H1 (cell line): ENCODE measurements at regions not wholly inside any gene's neighbourhood (a gene's known extent, or its start where the extent isn't known, plus 50 kb on each side); places are given as distances from the start of the nearest gene placed in this dataset.

Experiments
- CTCF ChIA-PET: fragments of 300-600 bp; sonication (Branson Sonifier 250); formaldehyde crosslinking; loops from one replicate; lab custom pipeline; 2021; ENCODE audit not compliant: partially characterized antibody; lab: Charles Lee
- POLR2A ChIA-PET: fragments of 300-600 bp; sonication (Branson Sonifier 250); formaldehyde crosslinking; loops from one replicate; lab custom pipeline; 2021; ENCODE audit warnings: inconsistent platforms; ENCODE audit not compliant: partially characterized antibody; lab: Charles Lee
- DNase-seq, 2 experiments: peaks; one replicate each; pipeline versions ENCODE4 v3.0.0 to v3.0.0-alpha.2; 2010 to 2022; ENCODE audit warnings: low spot score in 2 of 2, low read depth in 1 of 2, mixed read lengths in 1 of 2
- FAIRE-seq: peaks from 2 replicates; lab custom pipeline; 2011; peaks lifted over from hg19 to GRCh38; lab: Jason Lieb, UNC
- H2AFZ ChIP-seq: 2 replicates; pipeline ENCODE4 v1.8.1; 2012; ENCODE audit warnings: low read length, inconsistent platforms
- H2AK5ac ChIP-seq: 2 replicates; pipeline ENCODE4 v1.6.1; 2013; ENCODE audit warnings: low read depth, low read length
- H2BK120ac ChIP-seq: replicated peaks from 2 replicates; pipeline ENCODE3; 2013; ENCODE audit warnings: low read depth, low read length, inconsistent platforms
- H2BK12ac ChIP-seq: 2 replicates; pipeline ENCODE4 v1.6.1; 2013; ENCODE audit warnings: low read depth, low read length
- H2BK15ac ChIP-seq: 2 replicates; pipeline ENCODE4 v1.6.1; 2013; ENCODE audit warnings: low read length
- H2BK20ac ChIP-seq: 2 replicates; pipeline ENCODE4 v1.6.1; 2013; ENCODE audit warnings: low read length
- H2BK5ac ChIP-seq: 2 replicates; pipeline ENCODE4 v1.6.1; 2013; ENCODE audit warnings: low read depth, low read length
- H3K14ac ChIP-seq: 2 replicates; pipeline ENCODE4 v1.6.1; 2013; ENCODE audit warnings: inconsistent platforms; ENCODE audit not compliant: insufficient read length
- H3K18ac ChIP-seq: 2 replicates; pipeline ENCODE4 v1.6.1; 2013; ENCODE audit warnings: low read length; ENCODE audit errors: extremely low read depth
- H3K23ac ChIP-seq: 2 replicates; pipeline ENCODE4 v1.6.1; 2013; ENCODE audit warnings: inconsistent platforms; ENCODE audit not compliant: insufficient read length
- H3K23me2 ChIP-seq: 2 replicates; pipeline ENCODE4 v1.6.1; 2013; ENCODE audit warnings: low read depth, low read length
- H3K27ac ChIP-seq: 2 replicates; pipeline ENCODE4 v1.6.1; 2011; ENCODE audit warnings: low read depth, low read length, inconsistent platforms
- H3K27me3 ChIP-seq, 4 experiments: replicated peaks in 1 of 4; 1 replicate in 1 of 4; 2 replicates in 3 of 4; pipeline versions ENCODE4 v1.6.1 to v1.8.1; 2011 to 2013; ENCODE audit warnings: low read length in 3 of 4, mild to moderate bottlenecking in 3 of 4, inconsistent platforms in 2 of 4, mixed read lengths in 2 of 4, moderate library complexity in 1 of 4; ENCODE audit not compliant: control insufficient read depth in 3 of 4, insufficient read depth in 3 of 4; ENCODE audit errors: extremely low read depth in 1 of 4
- H3K36me3 ChIP-seq, 4 experiments: 2 replicates each; pipeline versions ENCODE4 v1.6.1 to v1.8.1; 2011 to 2013; ENCODE audit warnings: mild to moderate bottlenecking in 4 of 4, low read length in 3 of 4, moderate library complexity in 2 of 4, control low read depth in 1 of 4, inconsistent platforms in 1 of 4; ENCODE audit not compliant: insufficient read depth in 4 of 4, control insufficient read depth in 2 of 4
- H3K4ac ChIP-seq: replicated peaks from 2 replicates; pipeline ENCODE3; 2013; ENCODE audit warnings: low read length, low read depth, mixed read lengths, inconsistent platforms; ENCODE audit not compliant: insufficient read length
- H3K4me1 ChIP-seq, 4 experiments: replicated peaks in 1 of 4; 1 replicate in 1 of 4; 2 replicates in 3 of 4; pipeline versions ENCODE4 v1.6.1 to v1.8.1; 2011 to 2013; ENCODE audit warnings: low read length in 3 of 4, inconsistent platforms in 2 of 4, mixed read lengths in 1 of 4; ENCODE audit not compliant: insufficient read depth in 4 of 4, control insufficient read depth in 3 of 4
- H3K4me2 ChIP-seq, 2 experiments: 2 replicates each; pipeline versions ENCODE4 v1.6.1 to v1.8.1; 2011 to 2013; ENCODE audit warnings: low read depth in 2 of 2, low read length in 2 of 2, control low read depth in 1 of 2, inconsistent platforms in 1 of 2, mild to moderate bottlenecking in 1 of 2; ENCODE audit not compliant: insufficient read depth in 1 of 2
- H3K4me3 ChIP-seq, 4 experiments: fragments of 200-600, 300-600 bp in 1 of 4; sonication (generic), shearing (Covaris generic), sonication (Bioruptor Twin) in 1 of 4; 2 replicates each; pipeline versions ENCODE4 v1.5.1 to v1.8.1; 2011 to 2016; ENCODE audit warnings: low read length in 4 of 4, low read depth in 3 of 4, control low read depth in 2 of 4, inconsistent platforms in 2 of 4, mild to moderate bottlenecking in 2 of 4, mixed read lengths in 1 of 4, moderate library complexity in 1 of 4; ENCODE audit not compliant: insufficient read depth in 2 of 4; ENCODE audit errors: extremely low read depth in 1 of 4
- H3K56ac ChIP-seq: replicated peaks from 2 replicates; pipeline ENCODE3; 2013; ENCODE audit warnings: low read depth, mild to moderate bottlenecking, mixed read lengths, low read length, inconsistent platforms; ENCODE audit not compliant: insufficient read length
- H3K79me1 ChIP-seq: 2 replicates; pipeline ENCODE4 v1.6.1; 2013; ENCODE audit warnings: low read depth, low read length, control low read depth
- H3K79me2 ChIP-seq, 2 experiments: 2 replicates each; pipeline versions ENCODE4 v1.6.1 to v1.8.1; 2012 to 2013; ENCODE audit warnings: low read length in 2 of 2, mild to moderate bottlenecking in 2 of 2, inconsistent platforms in 1 of 2; ENCODE audit not compliant: insufficient read depth in 2 of 2, control insufficient read depth in 1 of 2
- H3K9ac ChIP-seq, 4 experiments: replicated peaks in 1 of 4; 1 replicate in 1 of 4; 2 replicates in 3 of 4; pipeline versions ENCODE4 v1.6.1 to v1.8.1; 2011 to 2013; ENCODE audit warnings: low read depth in 3 of 4, low read length in 3 of 4, control low read depth in 2 of 4, mild to moderate bottlenecking in 2 of 4, moderate library complexity in 2 of 4, inconsistent platforms in 1 of 4; ENCODE audit errors: extremely low read depth in 1 of 4
- H3K9me3 ChIP-seq, 2 experiments: 2 replicates each; pipeline versions ENCODE4 v1.6.1 to v1.8.1; 2012 to 2013; ENCODE audit warnings: mild to moderate bottlenecking in 2 of 2, moderate library complexity in 2 of 2, control low read depth in 1 of 2, inconsistent platforms in 1 of 2, low read depth in 1 of 2, low read length in 1 of 2, mixed read lengths in 1 of 2; ENCODE audit not compliant: insufficient read depth in 2 of 2
- H4K20me1 ChIP-seq, 2 experiments: replicated peaks in 1 of 2; 2 replicates each; pipeline versions ENCODE3 to v1.8.1; 2011 to 2013; ENCODE audit warnings: inconsistent platforms in 2 of 2, low read length in 2 of 2, mild to moderate bottlenecking in 1 of 2; ENCODE audit not compliant: insufficient read depth in 2 of 2, control insufficient read depth in 1 of 2
- H4K5ac ChIP-seq: 2 replicates; pipeline ENCODE4 v1.6.1; 2013; ENCODE audit warnings: low read length, low read depth, mixed read lengths, inconsistent platforms; ENCODE audit not compliant: insufficient read length
- H4K8ac ChIP-seq: 2 replicates; pipeline ENCODE4 v1.8.0; 2013; ENCODE audit warnings: mild to moderate bottlenecking, moderate library complexity, low read length, inconsistent platforms; ENCODE audit not compliant: insufficient read depth; ENCODE audit errors: extremely low read depth
- H4K91ac ChIP-seq: replicated peaks from 2 replicates; pipeline ENCODE3; 2013; ENCODE audit warnings: low read length, mixed read lengths, inconsistent platforms; ENCODE audit not compliant: insufficient read length
- EGR1 ChIP-seq: IDR thresholded peaks from 2 replicates; pipeline ENCODE4 v1.6.1; 2011; ENCODE audit warnings: low read depth, low read length, borderline replicate concordance
- EZH2 ChIP-seq: fragments of 200-600 bp; sonication (generic); IDR thresholded peaks from 2 replicates; pipeline ENCODE4 v1.7.1; 2012; ENCODE audit warnings: low read depth, mild to moderate bottlenecking, moderate library complexity, low read length, inconsistent platforms; ENCODE audit not compliant: severe bottlenecking
- GTF2F1 ChIP-seq: IDR thresholded peaks from 2 replicates; pipeline ENCODE4 v1.6.1; 2012; ENCODE audit warnings: low read depth, low read length, improper control_type of control experiment, borderline replicate concordance
- HDAC2 ChIP-seq, 2 experiments: fragments of 300-600 bp in 1 of 2; sonication (generic) in 1 of 2; IDR thresholded peaks; 2 replicates each; pipeline ENCODE4 v1.6.1; 2011 to 2012; ENCODE audit warnings: low read depth in 2 of 2, low read length in 2 of 2, mild to moderate bottlenecking in 2 of 2, moderate library complexity in 2 of 2, borderline replicate concordance in 1 of 2, inconsistent platforms in 1 of 2
- KDM4A ChIP-seq: IDR thresholded peaks from one replicate; pipeline ENCODE4 v1.7.1; 2012; ENCODE audit warnings: low read depth, mild to moderate bottlenecking, moderate library complexity, low read length, inconsistent platforms; ENCODE audit not compliant: severe bottlenecking
- KDM5A ChIP-seq: fragments of 200-600 bp; IDR thresholded peaks from 2 replicates; pipeline ENCODE4 v1.7.1; 2012; ENCODE audit warnings: mild to moderate bottlenecking, low read length, inconsistent platforms, mixed read lengths
- PHF8 ChIP-seq: fragments of 200-600 bp; sonication (generic); conservative IDR thresholded peaks from 2 replicates; pipeline ENCODE4 v1.7.1; 2012; ENCODE audit warnings: low read depth, mild to moderate bottlenecking, inconsistent platforms, low read length, moderate library complexity
- SAP30 ChIP-seq: fragments of 300-600 bp; sonication (generic); IDR thresholded peaks from 2 replicates; pipeline ENCODE4 v1.7.1; 2012; ENCODE audit warnings: low read length, moderate library complexity, mild to moderate bottlenecking, inconsistent platforms; ENCODE audit not compliant: insufficient read depth, insufficient replicate concordance
- SIX5 ChIP-seq: IDR thresholded peaks from 2 replicates; pipeline ENCODE4 v1.6.1; 2011; ENCODE audit warnings: mild to moderate bottlenecking, low read depth, low read length
- TEAD4 ChIP-seq: IDR thresholded peaks from 2 replicates; pipeline ENCODE4 v1.6.1; 2012; ENCODE audit warnings: low read depth, low read length, inconsistent platforms, mixed read lengths
- ZNF274 ChIP-seq: IDR thresholded peaks from 2 replicates; pipeline ENCODE4 v1.7.0; 2012; ENCODE audit warnings: low read length, borderline replicate concordance; ENCODE audit errors: extremely low read depth
- TF ChIP-seq, protein P1 (sequence below): IDR thresholded peaks from 2 replicates; pipeline ENCODE4 v1.6.1; 2012; ENCODE audit warnings: inconsistent platforms

DNA sequence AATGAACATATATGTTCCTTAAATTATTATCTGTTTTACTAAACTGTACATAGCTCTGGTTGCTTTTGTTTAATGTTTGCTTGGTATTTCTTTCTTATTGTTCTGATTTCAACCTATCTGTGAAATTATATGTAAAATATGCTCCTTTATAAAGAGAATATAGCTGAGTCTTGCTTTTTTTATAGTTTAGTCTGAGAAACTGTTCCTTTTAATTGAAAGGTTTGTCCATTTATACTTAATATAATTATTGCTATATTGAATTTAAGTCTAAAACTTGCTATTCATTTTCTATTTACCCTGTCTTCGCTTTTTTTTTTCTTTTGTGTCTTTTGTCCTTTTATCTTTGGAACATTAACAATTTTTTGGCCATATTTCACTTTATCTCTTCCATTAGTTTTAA lies 712.0 kb downstream of the MAT2B start (continued):
- no peak for TF ChIP-seq SAP30

DNA sequence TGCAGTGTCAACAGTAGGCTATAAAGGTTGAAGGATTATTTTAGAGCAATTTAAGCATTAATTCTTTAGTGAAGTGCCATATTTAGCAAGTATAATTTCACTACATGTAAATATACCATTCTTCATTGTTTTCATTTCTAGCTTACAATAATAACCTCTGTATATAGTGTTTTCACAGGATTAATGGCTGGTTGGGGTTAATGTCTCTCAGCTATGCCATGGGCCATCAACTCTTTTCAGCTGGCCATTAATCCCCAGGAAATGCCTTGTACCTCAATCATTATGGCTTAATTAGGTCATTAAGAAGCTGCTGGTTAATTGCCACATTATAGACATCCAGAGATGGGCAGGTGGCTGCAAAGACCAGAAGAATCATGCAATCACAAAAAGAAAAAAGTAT lies 715.1 kb downstream of the MAT2B start:
- Histone ChIP-seq H3K18ac (no peak overlapping the region), H3K4ac (no peak overlapping the region), H2BK5ac (no peak overlapping the region), H4K91ac (no peak overlapping the region), H4K20me1 (no peaks in the 10 kb centered on the region), H3K9ac (no peak overlapping the region), H3K4me1 (no peaks in the 10 kb centered on the region), H3K56ac (no peak overlapping the region), H2AK5ac (no peak overlapping the region), H3K9me3 (no peaks in the 10 kb centered on the region), H2BK12ac (no peak overlapping the region), H2BK120ac (no peak overlapping the region), H3K79me1 (no peaks in the 10 kb centered on the region), H3K4me2 (no peak overlapping the region), H3K27me3 (no peaks in the 10 kb centered on the region), H2AFZ (no peak overlapping the region), H3K14ac (no peak overlapping the region), H3K4me3 (no peak overlapping the region), H2BK15ac (no peak overlapping the region), H4K5ac (no peak overlapping the region), H3K79me2 (no peaks in the 10 kb centered on the region), H3K23me2 (no peaks in the 10 kb centered on the region), H4K8ac (no peak overlapping the region), H3K27ac (no peak overlapping the region), H2BK20ac (no peak overlapping the region), H3K23ac (no peak overlapping the region), H3K36me3 (no peaks in the 10 kb centered on the region)
- POLR2A ChIA-PET: no interaction called here
- CTCF ChIA-PET: no interaction called here
- FAIRE-seq (no peak), DNase-seq (no peak)
- TF ChIP-seq KDM5A (no peak), HDAC2 (IDR thresholded peaks at IDR 0.05; ENCODE audit: borderline replicate concordance in 1 of 2, low read depth in 2 of 2, low read length in 2 of 2) (no peak), SAP30 (no peak), SIX5 (no peak), PHF8 (no peak), TEAD4 (no peak), KDM4A (no peak), GTF2F1 (no peak), ZNF274 (no peak), EGR1 (no peak), EZH2 (no peak)
- TF ChIP-seq, protein P1, sequence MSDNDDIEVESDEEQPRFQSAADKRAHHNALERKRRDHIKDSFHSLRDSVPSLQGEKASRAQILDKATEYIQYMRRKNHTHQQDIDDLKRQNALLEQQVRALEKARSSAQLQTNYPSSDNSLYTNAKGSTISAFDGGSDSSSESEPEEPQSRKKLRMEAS: no peak
